ENCODE measurements at regions not wholly inside any gene's neighbourhood (a gene's known extent, or its start where the extent isn't known, plus 50 kb on each side); places are given as distances from the start of the nearest gene placed in this dataset.

GRCh38 chrX:75596178-75596577 is 73.3 kb upstream of the ZDHHC15 start:
- no peak for TF ChIP-seq CTCF (IDR thresholded peaks at IDR 0.05)
- no peak for TF ChIP-seq REST (IDR thresholded peaks at IDR 0.05; ENCODE audit: insufficient read depth in 1 of 2, low read depth in 2 of 2, low read length in 1 of 2)
- TF ChIP-seq TCF7L2 (IDR thresholded peaks at IDR 0.05; ENCODE audit: low read depth, low read length) = no peak
